Nephron progenitor cell (in vitro differentiated cells): ENCODE measurements at regions not wholly inside any gene's neighbourhood (a gene's known extent, or its start where the extent isn't known, plus 50 kb on each side); places are given as distances from the start of the nearest gene placed in this dataset.

Experiments used
- DNase-seq: peaks from one replicate; pipeline ENCODE4 v3.0.0; 2021
- H3K27ac Mint-ChIP-seq: 2 replicates; pipeline ENCODE4 v1.8.0; 2021; ENCODE audit warnings: mild to moderate bottlenecking, moderate library complexity, mixed read lengths
- H3K27me3 Mint-ChIP-seq: 2 replicates; pipeline ENCODE4 v1.8.0; 2021; ENCODE audit warnings: mild to moderate bottlenecking, low read depth, mixed read lengths; ENCODE audit not compliant: poor library complexity
- H3K36me3 Mint-ChIP-seq: 2 replicates; pipeline ENCODE4 v1.8.0; 2021; ENCODE audit warnings: low read depth, mixed read lengths
- H3K4me1 Mint-ChIP-seq: 2 replicates; pipeline ENCODE4 v1.8.0; 2021; ENCODE audit warnings: mixed read lengths
- H3K4me3 Mint-ChIP-seq: 2 replicates; pipeline ENCODE4 v1.8.0; 2021; ENCODE audit warnings: mild to moderate bottlenecking, moderate library complexity, mixed read lengths
- H3K9me3 Mint-ChIP-seq: 2 replicates; pipeline ENCODE4 v1.8.0; 2021; ENCODE audit warnings: mild to moderate bottlenecking, moderate library complexity, mixed read lengths
- TF ChIP-seq, protein P1 (sequence below): fragments of 200-600 bp; sonication (generic); IDR thresholded peaks from 2 replicates; pipeline ENCODE4 v1.5.0; 2021; ENCODE audit warnings: antibody characterized with exemption

DNA sequence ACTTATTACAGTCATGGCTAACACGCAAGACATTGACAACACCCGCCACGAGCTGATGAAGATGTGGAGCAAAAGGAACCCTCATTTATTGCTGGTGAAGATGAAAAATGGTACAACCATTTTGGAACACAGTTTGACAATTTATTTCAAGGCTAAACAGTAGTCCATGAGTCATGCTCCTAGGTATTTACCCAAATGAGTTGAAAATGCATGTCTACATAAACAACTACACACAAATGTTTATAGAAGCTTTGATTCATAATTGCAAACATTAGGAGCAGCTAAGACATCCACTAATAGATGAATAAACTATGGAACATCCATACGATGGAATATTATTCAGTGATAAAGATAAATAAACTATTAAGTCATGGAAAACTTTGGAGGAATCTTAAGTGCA is 580.1 kb downstream of the RAPGEF2 start:
- no peak overlapping the region for H3K27ac Mint-ChIP-seq
- peaks cover 16% of the 10 kb centered on the region for H3K4me1 Mint-ChIP-seq
- DNase-seq = no peak
- TF ChIP-seq, protein P1, sequence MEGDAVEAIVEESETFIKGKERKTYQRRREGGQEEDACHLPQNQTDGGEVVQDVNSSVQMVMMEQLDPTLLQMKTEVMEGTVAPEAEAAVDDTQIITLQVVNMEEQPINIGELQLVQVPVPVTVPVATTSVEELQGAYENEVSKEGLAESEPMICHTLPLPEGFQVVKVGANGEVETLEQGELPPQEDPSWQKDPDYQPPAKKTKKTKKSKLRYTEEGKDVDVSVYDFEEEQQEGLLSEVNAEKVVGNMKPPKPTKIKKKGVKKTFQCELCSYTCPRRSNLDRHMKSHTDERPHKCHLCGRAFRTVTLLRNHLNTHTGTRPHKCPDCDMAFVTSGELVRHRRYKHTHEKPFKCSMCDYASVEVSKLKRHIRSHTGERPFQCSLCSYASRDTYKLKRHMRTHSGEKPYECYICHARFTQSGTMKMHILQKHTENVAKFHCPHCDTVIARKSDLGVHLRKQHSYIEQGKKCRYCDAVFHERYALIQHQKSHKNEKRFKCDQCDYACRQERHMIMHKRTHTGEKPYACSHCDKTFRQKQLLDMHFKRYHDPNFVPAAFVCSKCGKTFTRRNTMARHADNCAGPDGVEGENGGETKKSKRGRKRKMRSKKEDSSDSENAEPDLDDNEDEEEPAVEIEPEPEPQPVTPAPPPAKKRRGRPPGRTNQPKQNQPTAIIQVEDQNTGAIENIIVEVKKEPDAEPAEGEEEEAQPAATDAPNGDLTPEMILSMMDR = no peak
- H3K27me3 Mint-ChIP-seq = no peaks in the 10 kb centered on the region
- H3K9me3 Mint-ChIP-seq = peaks cover 3% of the 10 kb centered on the region
- no peaks in the 10 kb centered on the region for H3K36me3 Mint-ChIP-seq
- H3K4me3 Mint-ChIP-seq = no peak overlapping the region

GRCh38 chr4:159684061-159684460 is 581.2 kb downstream of the RAPGEF2 start:
- Mint-ChIP-seq H3K9me3 (peaks cover 11% of the 10 kb centered on the region), H3K27me3 (no peaks in the 10 kb centered on the region), H3K4me1 (peaks cover 18% of the 10 kb centered on the region), H3K27ac (no peak overlapping the region), H3K4me3 (no peak overlapping the region), H3K36me3 (peaks cover 3% of the 10 kb centered on the region)
- no peak for DNase-seq
- TF ChIP-seq, protein P1 = no peak

DNA sequence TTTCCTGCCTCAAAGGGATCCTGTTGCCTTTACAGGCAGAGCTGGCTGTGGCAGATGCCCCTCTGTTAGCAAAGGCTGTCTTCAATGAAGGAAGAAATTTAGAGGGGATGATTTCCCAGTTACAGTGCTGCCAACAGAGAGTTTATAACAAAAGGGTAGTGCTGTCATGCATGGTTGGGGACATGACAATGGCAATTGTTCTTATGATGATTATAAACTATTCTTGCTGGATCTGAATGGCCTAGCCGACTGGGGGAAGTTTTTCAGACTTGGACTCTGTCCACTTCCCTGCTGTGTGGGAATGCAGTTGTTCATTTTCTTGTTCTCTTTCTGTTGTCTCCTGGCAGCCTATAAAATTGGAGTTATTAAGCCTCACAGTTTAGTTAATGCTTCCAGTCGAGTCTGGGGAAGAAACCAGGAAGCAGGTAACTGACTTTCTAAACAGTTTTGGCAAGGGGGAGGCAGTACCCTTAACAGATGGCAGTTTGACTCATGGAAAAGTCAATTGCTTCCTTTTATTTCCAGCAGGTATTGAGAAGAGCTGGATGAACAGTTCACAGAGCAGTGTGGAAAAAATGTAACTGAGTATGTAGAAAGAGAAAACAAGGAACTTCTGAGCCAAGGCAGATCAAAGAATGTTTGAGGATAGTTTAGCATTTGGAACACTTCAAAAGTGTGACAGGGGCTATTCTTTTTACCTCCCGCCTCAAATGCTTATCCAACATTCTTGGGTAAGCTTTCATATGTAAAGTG is 582.6 kb downstream of the RAPGEF2 start:
- Mint-ChIP-seq H3K36me3 (peaks cover 7% of the 10 kb centered on the region), H3K4me1 (peaks cover 26% of the 10 kb centered on the region), H3K27me3 (no peaks in the 10 kb centered on the region), H3K27ac (peak overlapping the region; percentile 76), H3K9me3 (peaks cover 22% of the 10 kb centered on the region), H3K4me3 (no peak overlapping the region)
- DNase-seq = no peak
- TF ChIP-seq, protein P1 = no peak

DNA sequence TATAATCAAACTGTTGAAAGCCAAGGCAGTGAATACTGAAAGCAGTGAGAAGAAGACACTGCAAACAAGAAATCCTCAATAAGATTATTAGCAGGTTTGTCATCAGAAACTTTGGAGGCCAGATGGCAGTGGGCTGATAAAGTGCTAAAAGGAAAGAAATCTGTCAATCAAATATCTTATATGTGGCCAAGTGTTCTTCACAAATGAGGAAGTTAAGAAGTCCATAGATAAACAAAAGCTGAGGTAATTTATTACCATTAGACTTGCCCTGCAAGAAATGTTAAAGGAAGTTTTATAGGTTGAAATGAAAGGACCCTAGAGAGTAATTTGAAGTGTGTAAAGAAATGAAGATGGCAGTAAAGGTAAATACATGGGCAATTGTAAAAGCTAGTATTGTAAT is 586.6 kb downstream of the RAPGEF2 start:
- H3K27me3 Mint-ChIP-seq = no peaks in the 10 kb centered on the region
- peaks cover 48% of the 10 kb centered on the region for H3K9me3 Mint-ChIP-seq
- peak overlapping the region; percentile 47 for H3K27ac Mint-ChIP-seq
- no peak for DNase-seq
- peaks cover 17% of the 10 kb centered on the region for H3K36me3 Mint-ChIP-seq
- peaks cover 26% of the 10 kb centered on the region for H3K4me1 Mint-ChIP-seq
- no peak overlapping the region for H3K4me3 Mint-ChIP-seq
- TF ChIP-seq, protein P1 = no peak

DNA sequence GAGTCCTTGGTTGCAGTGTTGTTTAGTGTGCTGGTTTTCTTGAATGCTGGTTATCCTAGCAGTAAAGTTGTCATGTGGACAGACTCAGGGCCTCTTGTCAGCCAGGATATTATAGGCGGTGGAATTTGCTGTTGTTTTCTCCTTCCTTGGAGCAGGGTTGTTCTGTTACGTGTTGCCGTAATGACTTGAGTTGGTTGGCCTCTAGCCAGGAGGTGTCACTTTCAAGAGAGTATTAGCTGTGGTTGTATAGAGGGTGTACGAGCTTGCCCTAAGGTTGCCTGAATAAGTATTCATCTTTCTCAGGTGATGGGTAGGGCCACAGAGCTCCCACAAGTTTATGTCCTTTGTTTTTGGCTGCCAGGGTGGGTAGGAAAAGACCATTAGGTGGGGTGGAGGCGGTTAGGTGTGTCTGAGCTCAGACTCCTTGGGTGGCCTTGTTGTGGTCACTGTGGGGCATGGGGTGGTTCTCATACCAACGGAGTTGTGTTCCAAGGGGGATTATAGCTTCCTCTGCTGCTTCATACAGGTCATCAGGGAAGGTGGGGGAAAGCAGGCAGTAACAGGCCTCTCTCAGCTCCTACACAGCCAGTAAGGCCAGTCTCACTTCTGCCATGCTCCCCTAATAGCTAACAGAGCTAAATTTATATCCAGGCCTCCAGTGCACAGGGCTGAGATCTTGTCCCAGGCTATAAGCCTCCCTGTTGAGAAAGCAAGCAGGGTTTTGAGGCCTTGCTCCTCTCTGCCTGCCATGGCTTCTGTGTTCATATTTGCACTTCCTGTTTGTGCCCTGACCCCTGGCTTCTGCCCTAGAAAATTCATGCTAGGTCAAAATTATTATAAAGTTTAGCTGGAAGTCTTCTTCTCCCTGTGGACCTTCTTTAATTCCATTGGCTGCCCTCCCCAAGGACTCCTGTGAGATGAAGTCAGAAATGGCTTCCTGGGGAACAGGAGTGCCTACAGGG is 594.7 kb downstream of the RAPGEF2 start:
- no peaks in the 10 kb centered on the region for H3K27me3 Mint-ChIP-seq
- peaks cover 42% of the 10 kb centered on the region for H3K9me3 Mint-ChIP-seq
- peaks cover 21% of the 10 kb centered on the region for H3K36me3 Mint-ChIP-seq
- H3K4me1 Mint-ChIP-seq = peaks cover 4% of the 10 kb centered on the region
- no peak overlapping the region for H3K4me3 Mint-ChIP-seq
- peak overlapping the region; percentile 74 for H3K27ac Mint-ChIP-seq
- no peak for DNase-seq
- TF ChIP-seq, protein P1 = no peak
